GM13977 (cell line): ENCODE measurements at regions not wholly inside any gene's neighbourhood (a gene's known extent, or its start where the extent isn't known, plus 50 kb on each side); places are given as distances from the start of the nearest gene placed in this dataset.

Source experiments
- DNase-seq: peaks from one replicate; pipeline ENCODE4 v3.0.0; 2012; ENCODE audit warnings: low spot score
- in situ Hi-C: fragments of 300-500 bp; cut with MboI; formaldehyde crosslinking; loops from one replicate; pipeline ENCODE4 v1.12.0; 2022; ENCODE audit warnings: low sequenced_read_pairs, low pct_unique_long_range_greater_than_20kb, mixed read lengths, inconsistent platforms; ENCODE audit not compliant: unreplicated experiment
- TF ChIP-seq, protein P1 (sequence below): IDR thresholded peaks from 2 replicates; pipeline ENCODE4 v1.5.1; 2012; ENCODE audit warnings: mild to moderate bottlenecking, control low read depth; ENCODE audit not compliant: insufficient read depth; ENCODE audit errors: extremely low read depth, missing control alignments

DNA sequence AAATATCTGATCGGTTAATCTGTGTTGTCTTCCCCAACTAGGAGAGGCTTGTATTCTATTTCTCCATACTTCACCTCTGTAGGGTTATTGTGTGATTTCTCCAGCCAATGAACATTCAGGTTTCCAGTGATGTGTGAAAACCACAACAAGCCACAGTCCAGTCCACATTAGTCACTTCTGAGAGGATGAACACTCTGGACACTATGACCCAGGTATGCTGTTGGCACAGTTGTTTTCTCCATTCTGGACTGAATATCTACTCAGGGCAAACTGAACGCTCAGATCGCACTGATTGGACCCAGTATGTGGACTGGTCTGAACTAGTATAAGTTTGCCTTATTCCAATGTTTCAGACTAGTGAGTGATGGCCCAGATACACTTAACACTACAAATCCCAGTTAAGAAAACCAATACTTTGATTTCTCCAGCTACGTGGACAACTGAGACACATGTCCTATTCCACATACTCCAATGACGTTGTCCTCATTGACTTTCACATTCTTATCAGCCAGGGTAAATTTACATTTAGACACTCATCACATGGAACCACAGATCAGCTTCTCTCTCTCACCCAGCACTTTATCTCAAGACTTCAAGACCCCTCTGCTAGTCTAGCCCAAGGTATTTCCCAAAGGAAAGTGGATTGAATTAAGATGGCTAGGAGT is 587.4 kb upstream of the SGO1 start:
- TF ChIP-seq, protein P1, sequence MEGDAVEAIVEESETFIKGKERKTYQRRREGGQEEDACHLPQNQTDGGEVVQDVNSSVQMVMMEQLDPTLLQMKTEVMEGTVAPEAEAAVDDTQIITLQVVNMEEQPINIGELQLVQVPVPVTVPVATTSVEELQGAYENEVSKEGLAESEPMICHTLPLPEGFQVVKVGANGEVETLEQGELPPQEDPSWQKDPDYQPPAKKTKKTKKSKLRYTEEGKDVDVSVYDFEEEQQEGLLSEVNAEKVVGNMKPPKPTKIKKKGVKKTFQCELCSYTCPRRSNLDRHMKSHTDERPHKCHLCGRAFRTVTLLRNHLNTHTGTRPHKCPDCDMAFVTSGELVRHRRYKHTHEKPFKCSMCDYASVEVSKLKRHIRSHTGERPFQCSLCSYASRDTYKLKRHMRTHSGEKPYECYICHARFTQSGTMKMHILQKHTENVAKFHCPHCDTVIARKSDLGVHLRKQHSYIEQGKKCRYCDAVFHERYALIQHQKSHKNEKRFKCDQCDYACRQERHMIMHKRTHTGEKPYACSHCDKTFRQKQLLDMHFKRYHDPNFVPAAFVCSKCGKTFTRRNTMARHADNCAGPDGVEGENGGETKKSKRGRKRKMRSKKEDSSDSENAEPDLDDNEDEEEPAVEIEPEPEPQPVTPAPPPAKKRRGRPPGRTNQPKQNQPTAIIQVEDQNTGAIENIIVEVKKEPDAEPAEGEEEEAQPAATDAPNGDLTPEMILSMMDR: no peak
- in situ Hi-C loops: no loop called here
- DNase-seq: no peak

DNA sequence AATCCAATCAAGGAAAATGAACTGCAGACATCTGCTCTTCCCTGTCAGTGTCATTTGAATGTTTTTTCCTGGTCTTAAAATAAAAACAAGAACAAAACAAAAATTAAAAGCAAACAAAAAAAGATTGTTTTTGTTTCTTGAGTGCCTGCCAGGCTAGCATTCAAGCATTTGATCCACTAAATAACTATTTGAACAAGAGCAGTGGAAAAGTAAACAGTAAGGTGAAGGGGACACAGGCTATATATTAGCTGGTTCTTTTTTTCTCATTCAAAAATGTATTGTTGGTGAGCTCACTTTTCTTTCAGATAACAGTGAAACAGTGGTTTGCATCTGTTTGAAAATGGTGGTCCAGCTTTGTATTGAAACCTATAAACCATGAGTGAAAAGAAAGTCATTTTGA is 586.9 kb upstream of the SGO1 start:
- in situ Hi-C loops: no loop called here
- TF ChIP-seq, protein P1: no peak
- DNase-seq: no peak

DNA sequence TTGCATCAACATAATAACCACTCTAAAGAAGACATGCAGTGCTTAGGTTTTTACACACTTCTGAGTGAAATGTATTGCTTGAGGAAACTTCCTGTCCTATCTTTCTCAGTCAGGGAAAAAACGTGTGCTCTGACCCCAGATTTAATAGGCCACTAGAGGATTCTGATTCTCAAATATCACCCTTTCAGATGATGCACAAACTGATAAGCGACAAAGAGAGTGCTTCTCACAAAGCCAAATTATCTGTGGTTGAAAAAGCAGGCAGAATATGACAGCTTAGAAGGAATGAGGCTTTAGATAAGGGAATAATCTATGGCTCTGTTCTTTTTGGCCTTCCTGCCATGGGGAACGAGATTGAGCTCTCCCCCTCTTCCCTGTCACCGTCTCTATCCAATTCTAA is 583.4 kb upstream of the SGO1 start:
- TF ChIP-seq, protein P1: no peak
- in situ Hi-C loops: no loop called here
- no peak for DNase-seq

DNA sequence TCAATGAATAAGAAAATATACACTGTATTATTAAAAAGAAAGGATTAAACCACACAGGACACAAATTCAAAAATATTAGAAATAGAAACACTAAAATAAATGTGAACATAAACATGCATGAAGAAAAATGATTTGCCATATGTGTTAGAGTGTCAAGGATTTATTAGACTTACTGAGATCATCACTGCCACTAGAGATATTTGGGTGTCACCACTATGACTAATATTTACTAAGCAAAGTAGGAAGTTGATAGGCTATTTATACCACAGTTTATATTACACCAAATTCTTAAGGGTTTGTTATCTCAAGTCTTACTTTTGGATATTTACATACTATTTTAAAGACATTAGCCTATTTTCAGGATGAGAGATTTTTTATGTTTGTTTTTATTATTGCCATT is 575.0 kb upstream of the SGO1 start:
- TF ChIP-seq, protein P1: no peak
- DNase-seq: no peak
- in situ Hi-C loops: no loop called here

DNA sequence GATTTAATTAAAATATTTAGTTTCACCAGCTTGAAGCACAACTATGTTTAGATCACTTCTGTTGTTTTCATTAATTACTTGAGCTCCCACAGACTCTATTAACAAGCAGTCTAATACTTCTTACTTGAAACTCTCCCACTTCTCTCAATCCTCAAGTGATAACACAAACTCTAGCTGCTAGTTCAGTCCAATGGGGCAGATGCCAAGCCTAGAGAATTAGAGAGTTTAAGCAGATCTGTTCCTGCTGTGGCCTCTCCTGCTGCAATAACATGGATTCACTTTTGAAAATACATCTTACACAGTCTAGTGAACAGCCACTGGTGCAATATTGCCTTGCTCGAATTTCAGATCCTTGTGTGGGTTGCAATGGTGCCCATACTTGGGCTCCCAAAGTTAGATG is 566.4 kb upstream of the SGO1 start:
- in situ Hi-C loops: no loop called here
- TF ChIP-seq, protein P1: no peak
- DNase-seq: no peak

DNA sequence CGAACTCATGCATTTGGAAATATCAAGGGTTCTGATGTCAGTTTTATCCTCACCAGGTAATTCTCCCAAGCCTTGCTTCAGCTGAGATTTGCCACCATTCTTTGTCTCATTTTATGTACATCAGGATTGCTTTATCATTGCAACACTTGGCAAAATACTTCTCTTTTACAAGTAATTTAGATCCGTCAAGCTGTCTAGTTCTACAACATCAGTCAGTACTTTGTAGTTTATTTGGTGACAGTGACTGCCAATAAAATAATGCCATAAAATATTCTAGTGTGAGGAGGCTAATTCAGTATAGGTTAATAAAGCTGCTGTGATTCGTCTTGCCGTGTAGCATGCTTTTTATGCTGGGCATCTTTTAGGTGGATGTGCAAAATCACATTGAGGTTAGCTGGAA is 565.3 kb upstream of the SGO1 start:
- TF ChIP-seq, protein P1: no peak
- DNase-seq: no peak
- in situ Hi-C loops: no loop called here
